HuH-7 (cell line): ENCODE measurements at regions not wholly inside any gene's neighbourhood (a gene's known extent, or its start where the extent isn't known, plus 50 kb on each side); places are given as distances from the start of the nearest gene placed in this dataset.
A peak's percentile ranks its signal among the peaks of the same experiment; 100 is the strongest.

Experiments used
- DNase-seq: peaks from one replicate; pipeline ENCODE4 v3.0.0; 2011; ENCODE audit warnings: low spot score

GRCh38 chr14:26395726-26396125 is 202.1 kb downstream of the NOVA1 start:
- DNase-seq: no peak

GRCh38 chr14:26394150-26394810 is 203.6 kb downstream of the NOVA1 start:
- DNase-seq: peak; percentile 30

- no peak for DNase-seq
Measured at GRCh38 chr14:26392498-26392897, 205.3 kb downstream of the NOVA1 start.

GRCh38 chr14:26389646-26390508 is 208.0 kb downstream of the NOVA1 start:
- no peak for DNase-seq

- DNase-seq: peak; percentile 33
Measured at GRCh38 chr14:26385310-26385709, 212.5 kb downstream of the NOVA1 start.

- peak; percentile 47 for DNase-seq
Measured at GRCh38 chr14:26382901-26383685, 214.7 kb downstream of the NOVA1 start.

GRCh38 chr14:26381405-26381804 is 216.4 kb downstream of the NOVA1 start:
- DNase-seq: peak; percentile 28

- no peak for DNase-seq
Measured at GRCh38 chr14:26380637-26381036, 217.2 kb downstream of the NOVA1 start.

GRCh38 chr14:26379951-26380350 is 217.9 kb downstream of the NOVA1 start:
- no peak for DNase-seq

- DNase-seq: no peak
Measured at GRCh38 chr14:26377150-26377549, 220.7 kb downstream of the NOVA1 start.

- DNase-seq: peak; percentile 73
Measured at GRCh38 chr14:26370115-26370514, 227.7 kb downstream of the NOVA1 start.

- no peak for DNase-seq
Measured at GRCh38 chr14:26363689-26364088, 234.1 kb downstream of the NOVA1 start.

GRCh38 chr14:26344596-26344995 is 253.2 kb downstream of the NOVA1 start:
- DNase-seq: no peak

GRCh38 chr14:26339381-26339780 is 258.5 kb downstream of the NOVA1 start:
- DNase-seq: no peak

GRCh38 chr14:26338231-26338630 is 259.6 kb downstream of the NOVA1 start:
- DNase-seq: no peak

- no peak for DNase-seq
Measured at GRCh38 chr14:26334288-26334687, 263.5 kb downstream of the NOVA1 start.

GRCh38 chr14:26332966-26333365 is 264.9 kb downstream of the NOVA1 start:
- no peak for DNase-seq

GRCh38 chr14:26330982-26331381 is 266.9 kb downstream of the NOVA1 start:
- peak; percentile 21 for DNase-seq

GRCh38 chr14:26328791-26329190 is 269.0 kb downstream of the NOVA1 start:
- peak; percentile 14 for DNase-seq

GRCh38 chr14:26323869-26324268 is 274.0 kb downstream of the NOVA1 start:
- DNase-seq: no peak

GRCh38 chr14:26320886-26321285 is 276.9 kb downstream of the NOVA1 start:
- no peak for DNase-seq

GRCh38 chr14:26319139-26319864 is 278.5 kb downstream of the NOVA1 start:
- no peak for DNase-seq
